Peyer's patch (tissue), 4 donors: ENCODE measurements at regions not wholly inside any gene's neighbourhood (a gene's known extent, or its start where the extent isn't known, plus 50 kb on each side); places are given as distances from the start of the nearest gene placed in this dataset.

Experiments used
- DNase-seq, 3 donors: peaks; one replicate each; pipeline ENCODE4 v3.0.0-alpha.2; 2017 to 2019
- H3K27ac ChIP-seq, 4 donors: fragments of 200-600 bp; sonication (generic); one replicate each; pipeline ENCODE4 v1.5.1; 2016 to 2019
- H3K27me3 ChIP-seq, 2 donors: fragments of 200-600 bp; sonication (generic); one replicate each; pipeline ENCODE4 v1.5.1; 2019
- H3K36me3 ChIP-seq, 3 donors: fragments of 200-600 bp; sonication (generic); one replicate each; pipeline ENCODE4 v1.5.1; 2016 to 2019
- H3K4me1 ChIP-seq, 4 donors: fragments of 200-600 bp; sonication (generic); one replicate each; pipeline ENCODE4 v1.5.1; 2016 to 2019
- H3K4me3 ChIP-seq, 4 donors: fragments of 200-600 bp; sonication (generic); 1 replicate in 3 of 4; 2 replicates in 1 of 4; pipeline ENCODE4 v1.5.1; 2016 to 2019; ENCODE audit warnings: mild to moderate bottlenecking in 1 of 4
- H3K9me3 ChIP-seq, 4 donors: fragments of 200-600 bp; sonication (generic); one replicate each; pipeline ENCODE4 v1.5.1; 2016 to 2019; ENCODE audit warnings: mild to moderate bottlenecking in 1 of 4
- POLR2A ChIP-seq, 2 donors: fragments of 450-650 bp; IDR thresholded peaks; one replicate each; pipeline ENCODE4 v1.5.1; 2017; ENCODE audit warnings: antibody characterized with exemption in 2 of 2, mild to moderate bottlenecking in 2 of 2, moderate library complexity in 2 of 2
- TF ChIP-seq, protein P1 (sequence below), 6 experiments: fragments of 450-650 bp in 4 of 6; fragments of 200-600 bp in 2 of 6; sonication (generic) in 1 of 6; IDR thresholded peaks; one replicate each; pipeline ENCODE4 v1.5.1; 2017 to 2019; ENCODE audit warnings: antibody characterized with exemption in 6 of 6, mild to moderate bottlenecking in 3 of 6, moderate library complexity in 1 of 6

DNA sequence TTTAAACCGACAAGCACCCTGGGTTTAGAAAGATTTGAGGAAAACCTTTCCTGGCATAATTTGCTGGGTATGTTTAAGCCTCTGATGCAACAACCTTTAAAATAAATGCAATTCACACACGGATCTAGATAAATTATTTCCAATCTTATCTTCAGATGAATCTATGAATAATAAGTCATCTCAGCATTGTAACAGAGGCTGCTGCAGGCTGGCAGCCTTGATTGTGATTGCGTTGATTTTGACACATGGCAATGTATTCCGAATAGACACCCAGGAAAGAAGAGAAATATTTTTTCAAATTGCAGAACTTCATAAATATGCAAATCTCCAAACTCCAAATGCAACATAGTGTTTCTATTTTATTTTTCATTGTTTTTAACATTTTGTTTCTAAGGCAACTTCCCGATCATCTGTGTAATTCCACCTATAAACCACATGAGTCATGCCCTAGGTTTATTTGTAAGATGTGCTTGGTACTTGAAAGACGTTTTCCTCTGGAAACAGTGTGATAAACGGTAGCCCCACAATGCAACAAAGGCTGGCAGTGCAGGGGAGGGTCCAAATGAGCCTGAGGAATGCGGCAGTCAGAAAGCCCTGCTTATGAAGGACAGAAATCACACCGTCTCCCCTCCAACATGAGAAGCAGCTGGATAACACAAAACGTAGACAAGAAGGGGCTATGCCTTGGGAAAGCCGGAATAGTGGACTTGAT lies 359.0 kb downstream of the BRD1 start:
- no peak for DNase-seq
- no peak for TF ChIP-seq POLR2A (IDR thresholded peaks at IDR 0.05)
- TF ChIP-seq, protein P1, sequence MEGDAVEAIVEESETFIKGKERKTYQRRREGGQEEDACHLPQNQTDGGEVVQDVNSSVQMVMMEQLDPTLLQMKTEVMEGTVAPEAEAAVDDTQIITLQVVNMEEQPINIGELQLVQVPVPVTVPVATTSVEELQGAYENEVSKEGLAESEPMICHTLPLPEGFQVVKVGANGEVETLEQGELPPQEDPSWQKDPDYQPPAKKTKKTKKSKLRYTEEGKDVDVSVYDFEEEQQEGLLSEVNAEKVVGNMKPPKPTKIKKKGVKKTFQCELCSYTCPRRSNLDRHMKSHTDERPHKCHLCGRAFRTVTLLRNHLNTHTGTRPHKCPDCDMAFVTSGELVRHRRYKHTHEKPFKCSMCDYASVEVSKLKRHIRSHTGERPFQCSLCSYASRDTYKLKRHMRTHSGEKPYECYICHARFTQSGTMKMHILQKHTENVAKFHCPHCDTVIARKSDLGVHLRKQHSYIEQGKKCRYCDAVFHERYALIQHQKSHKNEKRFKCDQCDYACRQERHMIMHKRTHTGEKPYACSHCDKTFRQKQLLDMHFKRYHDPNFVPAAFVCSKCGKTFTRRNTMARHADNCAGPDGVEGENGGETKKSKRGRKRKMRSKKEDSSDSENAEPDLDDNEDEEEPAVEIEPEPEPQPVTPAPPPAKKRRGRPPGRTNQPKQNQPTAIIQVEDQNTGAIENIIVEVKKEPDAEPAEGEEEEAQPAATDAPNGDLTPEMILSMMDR (IDR thresholded peaks at IDR 0.05), result no peak
- Histone ChIP-seq H3K36me3 (no peaks in the 10 kb centered on the region), H3K4me3 (no peak overlapping the region), H3K4me1 (no peaks in the 10 kb centered on the region), H3K27me3 (no peaks in the 10 kb centered on the region), H3K27ac (no peak overlapping the region), H3K9me3 (no peaks in the 10 kb centered on the region)

DNA sequence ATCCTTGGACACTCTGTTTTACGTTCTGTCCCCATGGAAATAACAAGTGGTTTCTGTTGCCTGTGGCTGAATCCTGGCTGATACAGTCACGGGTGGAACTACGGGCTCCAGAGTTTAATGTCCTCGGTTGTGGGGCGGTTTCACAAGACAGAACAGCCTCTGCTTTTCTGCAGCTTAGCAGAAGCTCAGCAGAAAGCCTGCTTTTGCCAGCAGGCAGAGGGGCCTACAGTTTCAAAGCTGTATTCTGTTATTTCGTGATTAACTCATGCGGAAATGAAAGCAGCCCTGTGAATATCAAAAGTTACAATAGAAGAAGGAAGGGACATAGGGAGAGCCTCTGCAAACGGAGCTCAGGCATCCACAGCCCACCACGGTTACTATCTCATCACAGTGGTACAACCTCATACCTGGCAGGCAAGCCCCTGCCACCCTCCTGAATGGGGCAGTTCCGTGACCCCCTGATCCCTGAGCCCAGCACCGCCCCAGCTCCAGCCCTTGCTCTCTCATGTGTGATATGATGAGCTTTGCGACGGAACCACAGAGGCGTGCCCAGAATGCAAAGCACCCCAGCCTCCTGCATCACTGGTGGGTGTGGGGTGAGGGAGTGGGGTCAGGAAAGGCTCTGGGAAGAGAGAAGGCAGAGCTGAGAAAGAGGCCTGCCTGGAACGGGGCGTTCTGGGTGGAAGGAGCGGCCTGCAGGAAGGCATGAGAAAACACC lies 360.6 kb downstream of the BRD1 start:
- DNase-seq, result no peak
- Histone ChIP-seq H3K9me3 (no peaks in the 10 kb centered on the region), H3K4me3 (no peak overlapping the region), H3K36me3 (no peaks in the 10 kb centered on the region), H3K27me3 (no peaks in the 10 kb centered on the region), H3K4me1 (no peaks in the 10 kb centered on the region), H3K27ac (no peak overlapping the region)
- TF ChIP-seq POLR2A (IDR thresholded peaks at IDR 0.05), result no peak
- TF ChIP-seq, protein P1 (IDR thresholded peaks at IDR 0.05), result no peak

DNA sequence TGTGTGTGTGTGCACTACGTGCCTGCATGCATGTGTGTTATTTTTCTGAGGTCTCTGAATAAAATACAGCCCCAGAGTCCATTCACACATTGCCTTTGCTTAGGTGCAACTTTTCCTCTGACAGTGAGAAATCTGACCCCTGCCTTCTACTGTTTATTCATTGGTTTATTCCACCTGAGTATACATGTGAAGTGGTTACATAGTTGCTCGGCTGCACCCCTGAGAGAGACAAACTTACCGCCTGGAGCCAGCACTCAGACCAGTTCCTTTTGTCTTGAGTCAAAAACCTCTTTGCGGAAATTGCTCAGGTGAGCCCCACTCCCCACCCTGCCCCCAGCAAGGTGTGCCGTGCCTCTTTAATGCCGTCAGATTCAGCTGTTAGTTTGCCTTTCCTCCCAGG lies 363.6 kb downstream of the BRD1 start:
- no peaks in the 10 kb centered on the region for H3K4me1 ChIP-seq
- no peaks in the 10 kb centered on the region for H3K27me3 ChIP-seq
- no peak overlapping the region for H3K4me3 ChIP-seq
- H3K27ac ChIP-seq, result no peak overlapping the region
- no peaks in the 10 kb centered on the region for H3K9me3 ChIP-seq
- TF ChIP-seq, protein P1 (IDR thresholded peaks at IDR 0.05), result no peak
- no peak for TF ChIP-seq POLR2A (IDR thresholded peaks at IDR 0.05)
- no peak for DNase-seq
- H3K36me3 ChIP-seq, result no peaks in the 10 kb centered on the region

DNA sequence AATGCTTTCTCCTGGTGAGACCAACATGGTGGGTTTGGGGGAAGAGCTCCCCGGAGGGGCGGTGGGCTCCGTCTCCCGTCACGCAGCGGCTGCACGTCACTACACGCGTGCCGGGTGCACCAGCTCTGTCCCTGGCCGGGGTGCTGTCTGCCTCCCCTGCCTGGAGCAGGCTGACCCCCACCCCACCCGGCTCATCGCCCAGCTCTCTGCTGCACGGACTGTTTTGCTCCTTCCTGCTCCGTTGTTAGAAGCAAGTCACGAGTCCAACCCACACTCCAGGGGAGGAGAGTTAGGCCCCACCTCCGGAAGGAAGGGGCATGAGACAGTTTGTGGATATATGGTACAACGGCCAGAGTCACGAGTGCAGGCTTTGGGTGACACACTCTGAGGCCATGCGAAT lies 364.9 kb downstream of the BRD1 start:
- Histone ChIP-seq H3K27ac (no peak overlapping the region), H3K4me1 (no peaks in the 10 kb centered on the region), H3K4me3 (no peak overlapping the region), H3K36me3 (no peaks in the 10 kb centered on the region), H3K9me3 (no peaks in the 10 kb centered on the region), H3K27me3 (no peaks in the 10 kb centered on the region)
- no peak for TF ChIP-seq POLR2A (IDR thresholded peaks at IDR 0.05)
- TF ChIP-seq, protein P1 (IDR thresholded peaks at IDR 0.05), result no peak
- peak in 1 of 3 donors; percentile 40 for DNase-seq

DNA sequence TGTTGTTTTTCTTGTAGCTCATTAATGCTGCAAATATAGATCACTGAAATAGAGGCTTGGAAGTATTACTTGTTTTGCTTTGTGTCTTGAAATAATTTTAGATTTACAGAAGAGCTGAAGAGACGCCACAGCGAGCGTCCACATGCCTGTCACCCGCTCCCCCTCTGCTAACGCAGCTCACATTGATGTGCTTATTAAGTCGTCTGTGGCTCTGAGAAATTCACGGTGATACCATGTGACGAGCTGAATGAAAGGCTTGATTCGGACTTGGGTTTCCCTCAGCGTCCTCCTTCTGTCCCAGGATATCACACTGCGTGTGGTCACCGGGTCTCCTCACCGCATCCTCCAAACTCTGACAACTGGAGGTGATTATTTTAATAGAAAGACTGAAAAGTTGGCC lies 365.4 kb downstream of the BRD1 start:
- no peaks in the 10 kb centered on the region for H3K36me3 ChIP-seq
- no peaks in the 10 kb centered on the region for H3K4me1 ChIP-seq
- H3K27me3 ChIP-seq, result no peaks in the 10 kb centered on the region
- TF ChIP-seq, protein P1 (IDR thresholded peaks at IDR 0.05), result no peak
- no peak for TF ChIP-seq POLR2A (IDR thresholded peaks at IDR 0.05)
- no peaks in the 10 kb centered on the region for H3K9me3 ChIP-seq
- H3K27ac ChIP-seq, result no peak overlapping the region
- peak in 1 of 3 donors; percentile 19 for DNase-seq
- no peak overlapping the region for H3K4me3 ChIP-seq
